ENCODE measurements at regions not wholly inside any gene's neighbourhood (a gene's known extent, or its start where the extent isn't known, plus 50 kb on each side); places are given as distances from the start of the nearest gene placed in this dataset.
"Not testable (repeated sequence)": the region's sequence is repeated elsewhere in the genome, so short reads cannot be mapped to it uniquely, and the experiment has no call there.

DNA sequence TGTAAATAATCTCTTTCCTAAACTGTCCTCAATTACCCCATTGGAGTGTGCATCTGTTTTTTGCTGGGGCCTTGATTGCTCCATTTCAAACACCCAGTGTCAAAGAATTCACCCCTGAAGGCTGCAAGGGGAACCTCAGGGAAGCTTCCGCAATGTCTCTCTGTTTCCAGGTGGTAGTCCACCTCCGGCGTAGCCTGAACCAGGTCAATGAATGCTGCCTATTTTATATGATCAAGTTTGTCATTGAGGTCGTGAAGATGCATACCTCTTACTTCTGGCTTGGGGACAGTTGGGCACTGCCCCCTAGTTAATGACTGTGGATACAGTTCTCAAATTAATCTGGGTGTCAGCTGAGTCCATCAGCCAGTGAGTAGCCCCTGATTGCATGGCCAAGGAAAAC, 79.1 kb downstream of the NPIPB5 start:
- H3K4me1 ChIP-seq (ENCODE audit: insufficient read depth, low read length, poor library complexity, severe bottlenecking); POLR2A ChIA-PET (ENCODE audit: low non-redundant PET); DNase-seq (ENCODE audit: low spot score); BruUV-seq (replicated peaks); H3K27ac ChIP-seq (ENCODE audit: low read depth, low read length, poor library complexity, severe bottlenecking); H3K4me3 ChIP-seq (ENCODE audit: low read depth, low read length, poor library complexity, severe bottlenecking); intact Hi-C loops (cut with micrococcal nuclease; ENCODE audit: unreplicated experiment); H3K27me3 ChIP-seq (replicated peaks; ENCODE audit: insufficient read depth, low read depth, low read length, poor library complexity); H3K36me3 ChIP-seq (ENCODE audit: insufficient read depth, low read length, poor library complexity, severe bottlenecking); CTCF ChIA-PET; H3K9me3 ChIP-seq (ENCODE audit: low read depth, low read length, poor library complexity, severe bottlenecking): not testable (repeated sequence)

GRCh38 chr16:22596445-22597045, 85.9 kb downstream of the NPIPB5 start:
- H3K27me3 ChIP-seq (replicated peaks; ENCODE audit: insufficient read depth, low read depth, low read length, poor library complexity); POLR2A ChIA-PET (ENCODE audit: low non-redundant PET); H3K9me3 ChIP-seq (ENCODE audit: low read depth, low read length, poor library complexity, severe bottlenecking); H3K4me3 ChIP-seq (ENCODE audit: low read depth, low read length, poor library complexity, severe bottlenecking); CTCF ChIA-PET; BruUV-seq (replicated peaks); H3K36me3 ChIP-seq (ENCODE audit: insufficient read depth, low read length, poor library complexity, severe bottlenecking); DNase-seq (ENCODE audit: low spot score); H3K4me1 ChIP-seq (ENCODE audit: insufficient read depth, low read length, poor library complexity, severe bottlenecking); intact Hi-C loops (cut with micrococcal nuclease; ENCODE audit: unreplicated experiment); H3K27ac ChIP-seq (ENCODE audit: low read depth, low read length, poor library complexity, severe bottlenecking): not testable (repeated sequence)

DNA sequence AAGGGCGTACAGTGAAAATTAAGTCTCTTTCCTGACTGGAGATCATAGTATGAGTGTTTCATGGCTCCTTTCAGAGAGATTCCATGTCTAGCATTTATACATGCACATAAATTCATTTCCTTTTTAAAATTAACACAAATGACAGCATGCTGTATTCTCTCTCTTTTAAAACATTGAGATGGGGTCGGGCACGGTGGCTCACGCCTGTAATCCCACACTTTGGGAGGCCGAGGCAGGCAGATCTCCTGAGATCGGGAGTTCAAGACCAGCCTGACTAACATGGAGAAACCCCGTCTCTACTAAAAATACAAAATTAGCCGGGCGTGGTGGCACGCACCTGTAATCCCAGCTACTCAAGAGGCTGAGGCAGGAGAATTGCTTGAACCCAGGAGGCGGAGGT, 93.1 kb downstream of the NPIPB5 start:
- DNase-seq (ENCODE audit: low spot score); intact Hi-C loops (cut with micrococcal nuclease; ENCODE audit: unreplicated experiment): not testable (repeated sequence)

DNA sequence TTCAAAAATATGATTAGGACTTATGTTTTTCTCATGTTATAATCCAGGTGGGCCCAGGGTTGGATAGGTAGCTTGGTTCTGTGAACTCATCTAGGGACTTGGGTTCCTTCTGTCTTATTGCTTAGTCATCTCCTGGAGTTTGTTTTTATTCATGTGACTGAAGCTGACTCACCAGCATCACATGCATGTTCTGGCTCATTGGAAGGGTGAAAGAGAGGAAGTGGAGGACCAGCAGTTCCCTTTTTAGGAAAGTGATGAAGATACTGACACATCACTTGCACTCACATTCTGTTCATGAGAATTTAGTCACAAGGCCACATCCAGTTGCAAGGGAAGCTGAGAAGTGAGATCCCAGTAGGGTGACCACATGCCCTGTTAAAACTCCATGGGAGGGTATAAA, 95.9 kb downstream of the NPIPB5 start:
- CTCF ChIA-PET; H3K9me3 ChIP-seq (ENCODE audit: low read depth, low read length, poor library complexity, severe bottlenecking); BruUV-seq (replicated peaks); H3K36me3 ChIP-seq (ENCODE audit: insufficient read depth, low read length, poor library complexity, severe bottlenecking); H3K27me3 ChIP-seq (replicated peaks; ENCODE audit: insufficient read depth, low read depth, low read length, poor library complexity); H3K4me1 ChIP-seq (ENCODE audit: insufficient read depth, low read length, poor library complexity, severe bottlenecking); DNase-seq (ENCODE audit: low spot score); H3K27ac ChIP-seq (ENCODE audit: low read depth, low read length, poor library complexity, severe bottlenecking); H3K4me3 ChIP-seq (ENCODE audit: low read depth, low read length, poor library complexity, severe bottlenecking); intact Hi-C loops (cut with micrococcal nuclease; ENCODE audit: unreplicated experiment); POLR2A ChIA-PET (ENCODE audit: low non-redundant PET): not testable (repeated sequence)

More for the DNA sequence above, 93.1 kb downstream of the NPIPB5 start:
- H3K27ac ChIP-seq (ENCODE audit: low read depth, low read length, poor library complexity, severe bottlenecking); BruUV-seq (replicated peaks); H3K27me3 ChIP-seq (replicated peaks; ENCODE audit: insufficient read depth, low read depth, low read length, poor library complexity); H3K4me3 ChIP-seq (ENCODE audit: low read depth, low read length, poor library complexity, severe bottlenecking); H3K4me1 ChIP-seq (ENCODE audit: insufficient read depth, low read length, poor library complexity, severe bottlenecking); POLR2A ChIA-PET (ENCODE audit: low non-redundant PET); H3K36me3 ChIP-seq (ENCODE audit: insufficient read depth, low read length, poor library complexity, severe bottlenecking); H3K9me3 ChIP-seq (ENCODE audit: low read depth, low read length, poor library complexity, severe bottlenecking); CTCF ChIA-PET: not testable (repeated sequence)

DNA sequence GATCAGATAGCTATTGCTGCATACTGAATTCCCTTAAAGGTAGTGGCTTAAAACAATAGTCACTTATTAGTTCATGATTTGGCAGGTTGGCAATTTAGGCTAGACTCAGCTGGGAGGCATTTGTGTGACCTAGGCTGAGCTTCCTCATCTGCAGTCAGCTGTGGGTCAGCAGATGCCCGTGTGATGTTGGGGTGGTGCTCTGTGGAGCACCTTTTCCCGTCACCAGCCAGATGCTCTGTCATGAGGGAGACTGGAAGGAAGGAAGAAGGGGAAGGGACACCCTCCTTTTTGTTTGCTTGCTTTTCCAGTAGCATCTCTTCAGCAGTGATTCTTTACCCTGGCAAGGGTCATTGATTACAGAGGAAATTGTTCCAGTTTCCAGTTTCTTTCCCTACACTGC, 99.1 kb downstream of the NPIPB5 start:
- H3K4me1 ChIP-seq (ENCODE audit: insufficient read depth, low read length, poor library complexity, severe bottlenecking); BruUV-seq (replicated peaks); POLR2A ChIA-PET (ENCODE audit: low non-redundant PET); H3K4me3 ChIP-seq (ENCODE audit: low read depth, low read length, poor library complexity, severe bottlenecking); H3K27ac ChIP-seq (ENCODE audit: low read depth, low read length, poor library complexity, severe bottlenecking); DNase-seq (ENCODE audit: low spot score); H3K27me3 ChIP-seq (replicated peaks; ENCODE audit: insufficient read depth, low read depth, low read length, poor library complexity); H3K9me3 ChIP-seq (ENCODE audit: low read depth, low read length, poor library complexity, severe bottlenecking); H3K36me3 ChIP-seq (ENCODE audit: insufficient read depth, low read length, poor library complexity, severe bottlenecking); intact Hi-C loops (cut with micrococcal nuclease; ENCODE audit: unreplicated experiment); CTCF ChIA-PET: not testable (repeated sequence)

DNA sequence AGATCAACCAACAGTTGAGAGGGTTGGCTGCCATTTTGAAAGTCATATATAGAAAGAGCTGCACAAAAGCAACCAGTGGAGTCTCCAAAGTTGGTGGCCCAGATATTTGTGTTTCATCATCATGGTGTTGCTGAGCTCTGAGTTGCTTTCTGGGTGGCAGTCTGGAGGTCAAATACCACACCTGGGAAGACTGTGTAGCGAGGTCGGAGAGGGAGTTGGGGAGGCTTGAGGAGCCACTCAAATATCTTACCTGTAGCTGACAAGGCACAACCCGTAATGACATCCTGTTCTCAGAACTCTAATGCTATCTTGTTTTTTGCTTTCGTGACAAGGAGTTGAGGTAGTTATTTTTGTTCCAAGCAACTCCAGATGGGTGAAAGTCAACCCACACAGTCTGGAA, 100.4 kb downstream of the NPIPB5 start:
- POLR2A ChIA-PET (ENCODE audit: low non-redundant PET); CTCF ChIA-PET; BruUV-seq (replicated peaks); H3K36me3 ChIP-seq (ENCODE audit: insufficient read depth, low read length, poor library complexity, severe bottlenecking); H3K4me1 ChIP-seq (ENCODE audit: insufficient read depth, low read length, poor library complexity, severe bottlenecking); H3K4me3 ChIP-seq (ENCODE audit: low read depth, low read length, poor library complexity, severe bottlenecking); intact Hi-C loops (cut with micrococcal nuclease; ENCODE audit: unreplicated experiment); H3K9me3 ChIP-seq (ENCODE audit: low read depth, low read length, poor library complexity, severe bottlenecking); H3K27ac ChIP-seq (ENCODE audit: low read depth, low read length, poor library complexity, severe bottlenecking); H3K27me3 ChIP-seq (replicated peaks; ENCODE audit: insufficient read depth, low read depth, low read length, poor library complexity); DNase-seq (ENCODE audit: low spot score): not testable (repeated sequence)

Data from A673 (cell line).